DOHH2 (cell line): ENCODE measurements at regions not wholly inside any gene's neighbourhood (a gene's known extent, or its start where the extent isn't known, plus 50 kb on each side); places are given as distances from the start of the nearest gene placed in this dataset.

Experiments used
- EZH2phosphoT487 ChIP-seq: fragments of 200-600 bp; sonication (generic); IDR thresholded peaks from 2 replicates; pipeline ENCODE4 v1.6.1; 2017; ENCODE audit warnings: borderline replicate concordance, mild to moderate bottlenecking, antibody characterized with exemption, low read length, moderate library complexity, mixed read lengths
- TF ChIP-seq, protein P1 (sequence below): fragments of 200-600 bp; sonication (generic); IDR thresholded peaks from one replicate; pipeline ENCODE4 v1.5.1; 2014; ENCODE audit warnings: antibody characterized with exemption, mild to moderate bottlenecking, low read depth, low read length; ENCODE audit not compliant: poor library complexity, severe bottlenecking

- TF ChIP-seq, protein P1, sequence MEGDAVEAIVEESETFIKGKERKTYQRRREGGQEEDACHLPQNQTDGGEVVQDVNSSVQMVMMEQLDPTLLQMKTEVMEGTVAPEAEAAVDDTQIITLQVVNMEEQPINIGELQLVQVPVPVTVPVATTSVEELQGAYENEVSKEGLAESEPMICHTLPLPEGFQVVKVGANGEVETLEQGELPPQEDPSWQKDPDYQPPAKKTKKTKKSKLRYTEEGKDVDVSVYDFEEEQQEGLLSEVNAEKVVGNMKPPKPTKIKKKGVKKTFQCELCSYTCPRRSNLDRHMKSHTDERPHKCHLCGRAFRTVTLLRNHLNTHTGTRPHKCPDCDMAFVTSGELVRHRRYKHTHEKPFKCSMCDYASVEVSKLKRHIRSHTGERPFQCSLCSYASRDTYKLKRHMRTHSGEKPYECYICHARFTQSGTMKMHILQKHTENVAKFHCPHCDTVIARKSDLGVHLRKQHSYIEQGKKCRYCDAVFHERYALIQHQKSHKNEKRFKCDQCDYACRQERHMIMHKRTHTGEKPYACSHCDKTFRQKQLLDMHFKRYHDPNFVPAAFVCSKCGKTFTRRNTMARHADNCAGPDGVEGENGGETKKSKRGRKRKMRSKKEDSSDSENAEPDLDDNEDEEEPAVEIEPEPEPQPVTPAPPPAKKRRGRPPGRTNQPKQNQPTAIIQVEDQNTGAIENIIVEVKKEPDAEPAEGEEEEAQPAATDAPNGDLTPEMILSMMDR = no peak
- TF ChIP-seq EZH2phosphoT487 = no peak
Observed at GRCh38 chr14:30357791-30358190, 201.2 kb upstream of the G2E3 start.
